BJ (cell line): ENCODE measurements at regions not wholly inside any gene's neighbourhood (a gene's known extent, or its start where the extent isn't known, plus 50 kb on each side); places are given as distances from the start of the nearest gene placed in this dataset.

Experiments
- CTCF ChIA-PET: fragments of 350-600 bp; formaldehyde crosslinking; extraction: SDS; loops from one replicate; lab custom pipeline; 2021; ENCODE audit warnings: antibody characterized with exemption, inconsistent platforms; lab: Yijun Ruan, JAX
- POLR2A ChIA-PET: fragments of 300-600 bp; sonication (Branson Sonifier 250); formaldehyde crosslinking; extraction: SDS; loops from one replicate; lab custom pipeline; 2021; ENCODE audit warnings: antibody characterized with exemption; lab: Charles Lee
- DNase-seq: peaks from one replicate; pipeline ENCODE4 v3.0.0-alpha.2; 2011; ENCODE audit warnings: low read depth
- H3K27me3 ChIP-seq: 2 replicates; pipeline ENCODE4 v1.6.0; 2011; ENCODE audit warnings: low read length; ENCODE audit not compliant: control insufficient read depth, insufficient read depth
- H3K36me3 ChIP-seq: 2 replicates; pipeline ENCODE4 v1.5.1; 2011; ENCODE audit warnings: low read length; ENCODE audit not compliant: control insufficient read depth, insufficient read depth
- H3K4me3 ChIP-seq: 2 replicates; pipeline ENCODE4 v1.5.1; 2011; ENCODE audit warnings: low read depth, mild to moderate bottlenecking, control low read depth, low read length
- CTCF ChIP-seq: IDR thresholded peaks from 2 replicates; pipeline ENCODE4 v1.5.1; 2011; ENCODE audit warnings: low read depth, mild to moderate bottlenecking, control low read depth, inconsistent platforms, low read length, moderate library complexity; ENCODE audit not compliant: insufficient read depth

- DNase-seq: no peak
- Histone ChIP-seq H3K27me3 (no peaks in the 10 kb centered on the region), H3K4me3 (no peak overlapping the region), H3K36me3 (no peaks in the 10 kb centered on the region)
- CTCF ChIA-PET: interaction anchor here (1.3 kb wide), 1 partner anchor 54 kb away, joined by 4 read pairs; no protein-coding TSS in a partner anchor
- POLR2A ChIA-PET: no interaction called here
- TF ChIP-seq CTCF: no peak
Measured at GRCh38 chr20:39165099-39165498, 203.0 kb downstream of the DHX35 start.

- POLR2A ChIA-PET: no interaction called here
- CTCF ChIA-PET: interaction anchor here (1.3 kb wide), 1 partner anchor 53 kb away, joined by 4 read pairs; no protein-coding TSS in a partner anchor
Measured at GRCh38 chr20:39164642-39165041, 202.5 kb downstream of the DHX35 start.

GRCh38 chr20:39163993-39164392 is 201.8 kb downstream of the DHX35 start:
- no peaks in the 10 kb centered on the region for H3K27me3 ChIP-seq
- H3K4me3 ChIP-seq: no peak overlapping the region
- DNase-seq: no peak
- no peak for TF ChIP-seq CTCF
- H3K36me3 ChIP-seq: no peaks in the 10 kb centered on the region
- ChIA-PET CTCF (no interaction called here), POLR2A (no interaction called here)

More at GRCh38 chr20:39164642-39165041, 202.5 kb downstream of the DHX35 start:
- Histone ChIP-seq H3K4me3 (no peak overlapping the region), H3K27me3 (no peaks in the 10 kb centered on the region), H3K36me3 (no peaks in the 10 kb centered on the region)
- no peak for TF ChIP-seq CTCF
- no peak for DNase-seq

GRCh38 chr20:39161900-39162299 is 199.8 kb downstream of the DHX35 start:
- Histone ChIP-seq H3K4me3 (no peak overlapping the region), H3K27me3 (no peaks in the 10 kb centered on the region), H3K36me3 (no peaks in the 10 kb centered on the region)
- ChIA-PET POLR2A (no interaction called here), CTCF (no interaction called here)
- no peak for TF ChIP-seq CTCF
- DNase-seq: no peak

- POLR2A ChIA-PET: no interaction called here
- Histone ChIP-seq H3K4me3 (no peak overlapping the region), H3K27me3 (no peaks in the 10 kb centered on the region), H3K36me3 (no peaks in the 10 kb centered on the region)
- TF ChIP-seq CTCF: no peak
- no peak for DNase-seq
- CTCF ChIA-PET: no interaction called here
Measured at GRCh38 chr20:39155971-39156370, 193.8 kb downstream of the DHX35 start.
